Keratinocyte (primary cell): ENCODE measurements at regions not wholly inside any gene's neighbourhood (a gene's known extent, or its start where the extent isn't known, plus 50 kb on each side); places are given as distances from the start of the nearest gene placed in this dataset.

Experiments
- EZH2 ChIP-seq: IDR thresholded peaks from one replicate; pipeline ENCODE4 v1.6.1; 2012; ENCODE audit warnings: inconsistent platforms, mild to moderate bottlenecking, low read length, moderate library complexity
- TF ChIP-seq, protein P1 (sequence below), 3 experiments: IDR thresholded peaks in 1 of 3; conservative IDR thresholded peaks in 1 of 3; optimal IDR thresholded peaks in 1 of 3; 2 replicates in 2 of 3; 3 replicates in 1 of 3; pipeline versions ENCODE3 to v1.5.1; 2011; ENCODE audit warnings: low read length in 3 of 3, mild to moderate bottlenecking in 3 of 3, moderate library complexity in 2 of 3, control low read depth in 1 of 3, inconsistent platforms in 1 of 3; ENCODE audit not compliant: insufficient read depth in 2 of 3; ENCODE audit errors: extremely low read depth in 1 of 3

DNA sequence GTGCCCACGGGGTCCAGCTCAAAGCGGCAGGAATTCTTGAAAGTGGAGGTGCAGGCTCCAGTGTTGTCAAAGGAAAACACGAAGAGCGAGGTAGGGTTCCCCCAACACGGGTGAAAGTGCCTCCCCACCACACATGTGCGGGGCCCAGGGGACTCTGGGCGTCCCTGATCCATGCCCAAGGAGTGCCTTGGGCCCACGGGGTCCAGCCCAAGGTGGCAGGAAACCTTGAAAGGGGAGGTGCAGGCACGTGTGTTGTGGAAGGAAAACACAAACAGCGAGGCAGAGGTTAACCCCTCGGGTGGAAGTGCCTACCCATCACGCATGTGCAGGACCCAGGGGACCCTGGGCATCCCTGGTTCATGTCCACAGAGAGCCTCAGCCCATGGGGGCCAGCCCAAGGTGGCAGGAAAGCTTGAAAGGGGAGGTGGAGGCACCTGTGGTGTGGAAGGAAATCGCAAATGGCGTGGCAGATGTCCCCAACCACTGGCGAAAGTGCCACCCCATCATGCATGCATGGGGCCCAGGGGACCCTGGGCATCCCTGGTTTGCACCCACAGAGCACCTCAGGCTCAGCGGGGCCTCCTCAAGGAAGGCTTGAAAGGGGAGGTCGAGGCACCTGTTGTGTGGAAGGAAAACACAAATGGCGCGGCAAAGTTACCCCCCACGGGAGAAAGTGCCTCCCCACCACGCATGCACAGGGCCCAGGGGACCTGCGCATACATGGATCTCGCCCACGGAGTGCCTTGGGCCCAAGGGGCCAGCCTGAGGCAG, 584.6 kb downstream of the ALG10 start:
- TF ChIP-seq, protein P1, sequence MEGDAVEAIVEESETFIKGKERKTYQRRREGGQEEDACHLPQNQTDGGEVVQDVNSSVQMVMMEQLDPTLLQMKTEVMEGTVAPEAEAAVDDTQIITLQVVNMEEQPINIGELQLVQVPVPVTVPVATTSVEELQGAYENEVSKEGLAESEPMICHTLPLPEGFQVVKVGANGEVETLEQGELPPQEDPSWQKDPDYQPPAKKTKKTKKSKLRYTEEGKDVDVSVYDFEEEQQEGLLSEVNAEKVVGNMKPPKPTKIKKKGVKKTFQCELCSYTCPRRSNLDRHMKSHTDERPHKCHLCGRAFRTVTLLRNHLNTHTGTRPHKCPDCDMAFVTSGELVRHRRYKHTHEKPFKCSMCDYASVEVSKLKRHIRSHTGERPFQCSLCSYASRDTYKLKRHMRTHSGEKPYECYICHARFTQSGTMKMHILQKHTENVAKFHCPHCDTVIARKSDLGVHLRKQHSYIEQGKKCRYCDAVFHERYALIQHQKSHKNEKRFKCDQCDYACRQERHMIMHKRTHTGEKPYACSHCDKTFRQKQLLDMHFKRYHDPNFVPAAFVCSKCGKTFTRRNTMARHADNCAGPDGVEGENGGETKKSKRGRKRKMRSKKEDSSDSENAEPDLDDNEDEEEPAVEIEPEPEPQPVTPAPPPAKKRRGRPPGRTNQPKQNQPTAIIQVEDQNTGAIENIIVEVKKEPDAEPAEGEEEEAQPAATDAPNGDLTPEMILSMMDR (optimal IDR thresholded peaks at IDR 0.05 in 1 of 3, IDR thresholded peaks at IDR 0.05 in 1 of 3, conservative IDR thresholded peaks at IDR 0.05 in 1 of 3; ENCODE audit: extremely low read depth in 1 of 3, insufficient read depth in 2 of 3, low read length in 3 of 3) = no peak
- no peak for TF ChIP-seq EZH2
